C4-2B (cell line): ENCODE measurements at regions not wholly inside any gene's neighbourhood (a gene's known extent, or its start where the extent isn't known, plus 50 kb on each side); places are given as distances from the start of the nearest gene placed in this dataset.

Source experiments
- ZFX ChIP-seq: fragments of 450-650 bp; IDR thresholded peaks from 2 replicates; pipeline ENCODE4 v1.6.1; 2017
- TF ChIP-seq, protein P1 (sequence below): fragments of 450-650 bp; conservative IDR thresholded peaks from 2 replicates; pipeline ENCODE4 v1.5.1; 2017; ENCODE audit warnings: mild to moderate bottlenecking

DNA sequence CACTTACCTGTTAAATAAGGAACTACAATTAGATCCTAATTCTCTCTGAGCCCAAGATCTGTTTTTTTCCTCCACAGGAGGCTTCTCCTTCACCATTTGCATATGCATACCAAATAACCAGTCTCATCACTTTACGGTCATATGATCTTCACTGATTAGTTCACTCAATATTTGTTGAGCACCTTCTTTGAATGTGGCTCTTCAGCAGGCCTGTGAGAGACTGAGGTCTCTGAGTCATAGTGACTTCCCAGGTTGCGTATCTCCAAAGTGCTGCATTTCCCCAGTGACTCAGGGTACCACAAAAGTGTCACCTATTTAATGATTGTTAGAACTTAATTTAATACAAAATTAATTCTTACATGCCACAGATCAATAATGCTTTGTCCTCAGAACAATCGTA is 108.8 kb upstream of the TRIB2 start:
- TF ChIP-seq, protein P1, sequence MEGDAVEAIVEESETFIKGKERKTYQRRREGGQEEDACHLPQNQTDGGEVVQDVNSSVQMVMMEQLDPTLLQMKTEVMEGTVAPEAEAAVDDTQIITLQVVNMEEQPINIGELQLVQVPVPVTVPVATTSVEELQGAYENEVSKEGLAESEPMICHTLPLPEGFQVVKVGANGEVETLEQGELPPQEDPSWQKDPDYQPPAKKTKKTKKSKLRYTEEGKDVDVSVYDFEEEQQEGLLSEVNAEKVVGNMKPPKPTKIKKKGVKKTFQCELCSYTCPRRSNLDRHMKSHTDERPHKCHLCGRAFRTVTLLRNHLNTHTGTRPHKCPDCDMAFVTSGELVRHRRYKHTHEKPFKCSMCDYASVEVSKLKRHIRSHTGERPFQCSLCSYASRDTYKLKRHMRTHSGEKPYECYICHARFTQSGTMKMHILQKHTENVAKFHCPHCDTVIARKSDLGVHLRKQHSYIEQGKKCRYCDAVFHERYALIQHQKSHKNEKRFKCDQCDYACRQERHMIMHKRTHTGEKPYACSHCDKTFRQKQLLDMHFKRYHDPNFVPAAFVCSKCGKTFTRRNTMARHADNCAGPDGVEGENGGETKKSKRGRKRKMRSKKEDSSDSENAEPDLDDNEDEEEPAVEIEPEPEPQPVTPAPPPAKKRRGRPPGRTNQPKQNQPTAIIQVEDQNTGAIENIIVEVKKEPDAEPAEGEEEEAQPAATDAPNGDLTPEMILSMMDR, result no peak
- TF ChIP-seq ZFX, result no peak
